GM20000 (cell line): ENCODE measurements at regions not wholly inside any gene's neighbourhood (a gene's known extent, or its start where the extent isn't known, plus 50 kb on each side); places are given as distances from the start of the nearest gene placed in this dataset.

Experiments used
- DNase-seq: peaks from one replicate; pipeline ENCODE4 v3.0.0; 2012; ENCODE audit warnings: low spot score
- TF ChIP-seq, protein P1 (sequence below): IDR thresholded peaks from 2 replicates; pipeline ENCODE4 v1.5.1; 2012; ENCODE audit warnings: mild to moderate bottlenecking, control low read depth; ENCODE audit errors: extremely low read depth, missing control alignments

GRCh38 chr5:51494821-51495220, 111.6 kb downstream of the ISL1 start:
- TF ChIP-seq, protein P1, sequence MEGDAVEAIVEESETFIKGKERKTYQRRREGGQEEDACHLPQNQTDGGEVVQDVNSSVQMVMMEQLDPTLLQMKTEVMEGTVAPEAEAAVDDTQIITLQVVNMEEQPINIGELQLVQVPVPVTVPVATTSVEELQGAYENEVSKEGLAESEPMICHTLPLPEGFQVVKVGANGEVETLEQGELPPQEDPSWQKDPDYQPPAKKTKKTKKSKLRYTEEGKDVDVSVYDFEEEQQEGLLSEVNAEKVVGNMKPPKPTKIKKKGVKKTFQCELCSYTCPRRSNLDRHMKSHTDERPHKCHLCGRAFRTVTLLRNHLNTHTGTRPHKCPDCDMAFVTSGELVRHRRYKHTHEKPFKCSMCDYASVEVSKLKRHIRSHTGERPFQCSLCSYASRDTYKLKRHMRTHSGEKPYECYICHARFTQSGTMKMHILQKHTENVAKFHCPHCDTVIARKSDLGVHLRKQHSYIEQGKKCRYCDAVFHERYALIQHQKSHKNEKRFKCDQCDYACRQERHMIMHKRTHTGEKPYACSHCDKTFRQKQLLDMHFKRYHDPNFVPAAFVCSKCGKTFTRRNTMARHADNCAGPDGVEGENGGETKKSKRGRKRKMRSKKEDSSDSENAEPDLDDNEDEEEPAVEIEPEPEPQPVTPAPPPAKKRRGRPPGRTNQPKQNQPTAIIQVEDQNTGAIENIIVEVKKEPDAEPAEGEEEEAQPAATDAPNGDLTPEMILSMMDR: no peak
- DNase-seq: no peak

DNA sequence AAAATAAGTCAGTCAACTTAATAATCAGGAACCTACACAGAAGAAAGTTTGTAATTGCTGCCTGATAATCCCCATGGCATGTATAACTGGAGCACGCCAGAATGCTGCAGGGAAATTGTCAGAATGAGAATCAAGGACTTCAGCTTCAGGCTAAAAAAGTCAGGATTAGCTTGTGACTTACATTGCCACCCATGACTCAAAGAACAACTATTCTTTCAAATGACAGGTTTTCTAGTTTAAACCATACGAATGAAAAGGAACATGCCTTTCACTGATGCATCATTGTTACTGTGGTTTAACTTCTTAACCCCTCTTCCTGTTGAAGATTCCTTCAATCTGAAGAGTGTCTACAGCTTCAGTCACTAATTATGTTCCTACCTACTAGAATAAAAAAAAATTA, 112.4 kb downstream of the ISL1 start:
- TF ChIP-seq, protein P1: no peak
- DNase-seq: no peak

DNA sequence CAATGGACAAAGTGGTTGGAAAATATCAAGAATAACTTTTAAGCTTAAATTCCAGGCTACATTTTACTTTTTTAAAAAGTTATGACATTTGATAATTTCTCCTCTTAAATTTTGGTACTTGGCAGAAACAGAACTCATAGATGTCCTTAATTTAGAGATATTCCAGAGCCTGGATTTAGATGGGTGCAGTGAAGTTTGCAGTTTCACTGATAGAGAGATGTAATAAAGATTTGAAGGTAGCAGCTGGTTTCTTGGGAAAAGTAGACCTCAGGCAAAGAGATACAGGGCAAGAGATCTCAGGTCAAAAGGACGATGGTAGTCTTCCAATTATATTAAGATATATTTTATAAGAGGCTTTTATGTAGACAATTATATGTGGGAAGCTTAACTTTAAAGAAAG, 134.6 kb downstream of the ISL1 start:
- DNase-seq: no peak
- TF ChIP-seq, protein P1: no peak

- no peak for DNase-seq
- TF ChIP-seq, protein P1: no peak
These were observed 135.4 kb downstream of the ISL1 start for GRCh38 chr5:51518607-51519006.

GRCh38 chr5:51521583-51521982, 138.3 kb downstream of the ISL1 start:
- TF ChIP-seq, protein P1: no peak
- DNase-seq: no peak

- no peak for DNase-seq
- TF ChIP-seq, protein P1: no peak
These were observed 156.0 kb downstream of the ISL1 start for GRCh38 chr5:51539232-51539631.

DNA sequence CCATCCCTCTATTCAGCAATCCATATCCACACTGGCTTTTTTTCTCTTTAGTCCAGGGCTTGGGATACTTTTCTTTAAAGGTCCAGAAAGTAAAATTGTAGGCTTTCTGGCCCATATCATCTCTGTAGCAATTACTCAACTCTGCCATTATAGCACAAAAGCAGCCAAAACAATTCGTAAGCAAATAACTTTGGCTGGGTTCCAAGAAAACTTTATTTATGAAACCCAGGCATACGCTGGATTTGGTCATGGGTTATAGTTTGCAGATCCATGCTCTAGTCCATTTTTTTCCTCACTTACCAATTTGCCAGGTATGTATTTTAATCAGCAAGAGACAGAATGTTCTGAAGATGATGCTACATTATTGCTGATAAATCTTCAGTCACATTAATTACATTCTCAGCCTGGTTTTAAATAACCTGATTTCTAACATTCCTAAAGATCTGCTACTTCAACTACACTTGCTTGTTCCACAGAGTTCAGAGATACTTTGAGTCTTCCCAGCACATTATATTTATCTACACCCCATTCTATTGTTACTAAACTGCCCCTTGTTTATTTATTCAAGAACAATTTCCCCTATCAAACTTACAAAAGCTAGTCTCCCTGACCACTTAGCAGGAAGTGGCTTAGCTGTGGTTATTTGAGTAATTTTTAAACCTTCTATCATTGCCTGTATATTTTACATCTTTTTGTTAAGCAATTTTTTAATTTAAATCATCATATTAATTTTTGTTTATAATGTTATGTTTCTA, 161.0 kb downstream of the ISL1 start:
- DNase-seq: no peak
- TF ChIP-seq, protein P1: no peak
